ENCODE measurements at regions not wholly inside any gene's neighbourhood (a gene's known extent, or its start where the extent isn't known, plus 50 kb on each side); places are given as distances from the start of the nearest gene placed in this dataset.
"Not testable (repeated sequence)": the region's sequence is repeated elsewhere in the genome, so short reads cannot be mapped to it uniquely, and the experiment has no call there.

GRCh38 chr1:199449221-199449620 is 578.3 kb upstream of the NR5A2 start:
- no peak for DNase-seq (ENCODE audit: low spot score)

GRCh38 chr1:199449681-199450080 is 577.8 kb upstream of the NR5A2 start:
- no peak for DNase-seq (ENCODE audit: low spot score)

- DNase-seq (ENCODE audit: low spot score): no peak
These were observed 574.9 kb upstream of the NR5A2 start for GRCh38 chr1:199452627-199453026.

- DNase-seq (ENCODE audit: low spot score): no peak
These were observed 573.8 kb upstream of the NR5A2 start for GRCh38 chr1:199453723-199454122.

- DNase-seq (ENCODE audit: low spot score): no peak
These were observed 566.6 kb upstream of the NR5A2 start for GRCh38 chr1:199460933-199461332.

GRCh38 chr1:199463521-199464127 is 563.9 kb upstream of the NR5A2 start:
- peak; percentile 19 for DNase-seq (ENCODE audit: low spot score)

- DNase-seq (ENCODE audit: low spot score): no peak
These were observed 560.5 kb upstream of the NR5A2 start for GRCh38 chr1:199466961-199467360.

GRCh38 chr1:199472018-199472417 is 555.5 kb upstream of the NR5A2 start:
- DNase-seq (ENCODE audit: low spot score): no peak

GRCh38 chr1:199472978-199473377 is 554.5 kb upstream of the NR5A2 start:
- DNase-seq (ENCODE audit: low spot score): no peak

- no peak for DNase-seq (ENCODE audit: low spot score)
These were observed 552.8 kb upstream of the NR5A2 start for GRCh38 chr1:199474738-199475137.

- no peak for DNase-seq (ENCODE audit: low spot score)
These were observed 545.1 kb upstream of the NR5A2 start for GRCh38 chr1:199482426-199482825.

GRCh38 chr1:199489594-199489993 is 537.9 kb upstream of the NR5A2 start:
- no peak for DNase-seq (ENCODE audit: low spot score)

- DNase-seq (ENCODE audit: low spot score): no peak
These were observed 536.6 kb upstream of the NR5A2 start for GRCh38 chr1:199490769-199491527.

GRCh38 chr1:199495432-199495831 is 532.1 kb upstream of the NR5A2 start:
- no peak for DNase-seq (ENCODE audit: low spot score)

GRCh38 chr1:199498802-199499201 is 528.7 kb upstream of the NR5A2 start:
- DNase-seq (ENCODE audit: low spot score): not testable (repeated sequence)

GRCh38 chr1:199508072-199508471 is 519.4 kb upstream of the NR5A2 start:
- no peak for DNase-seq (ENCODE audit: low spot score)

- DNase-seq (ENCODE audit: low spot score): no peak
These were observed 518.9 kb upstream of the NR5A2 start for GRCh38 chr1:199508653-199509052.

- DNase-seq (ENCODE audit: low spot score): no peak
These were observed 518.1 kb upstream of the NR5A2 start for GRCh38 chr1:199509456-199509855.

- no peak for DNase-seq (ENCODE audit: low spot score)
These were observed 517.2 kb upstream of the NR5A2 start for GRCh38 chr1:199510314-199510713.

GRCh38 chr1:199512037-199512710 is 515.3 kb upstream of the NR5A2 start:
- no peak for DNase-seq (ENCODE audit: low spot score)

GRCh38 chr1:199515261-199515660 is 512.2 kb upstream of the NR5A2 start:
- DNase-seq (ENCODE audit: low spot score): no peak

GRCh38 chr1:199522338-199522737 is 505.2 kb upstream of the NR5A2 start:
- DNase-seq (ENCODE audit: low spot score): no peak

- no peak for DNase-seq (ENCODE audit: low spot score)
These were observed 504.6 kb upstream of the NR5A2 start for GRCh38 chr1:199522936-199523335.
